ENCODE measurements at regions not wholly inside any gene's neighbourhood (a gene's known extent, or its start where the extent isn't known, plus 50 kb on each side); places are given as distances from the start of the nearest gene placed in this dataset.

DNA sequence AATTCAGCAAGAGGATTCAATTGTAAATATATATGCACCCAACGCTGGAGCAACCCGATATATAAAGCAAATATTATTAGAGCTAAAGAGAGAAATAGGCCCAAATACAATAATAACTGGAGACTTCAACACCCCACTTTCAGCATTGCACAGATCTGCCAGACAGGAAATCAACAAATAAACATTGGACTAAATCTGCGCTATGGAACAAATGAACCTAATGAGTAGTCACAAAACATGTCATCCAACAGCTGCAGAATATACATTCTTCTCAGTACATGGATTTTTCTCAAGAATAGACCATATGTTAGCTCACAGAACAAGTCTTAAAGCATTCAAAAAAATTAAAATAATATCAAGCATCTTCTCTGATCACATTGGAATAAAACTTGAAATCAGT is 86.1 kb upstream of the SLC1A1 start:
- Histone ChIP-seq H3K4me2 (ENCODE audit: low read depth, low read length, poor library complexity, severe bottlenecking) (no peak overlapping the region), H3K9me2 (replicated peaks; ENCODE audit: insufficient read depth, low read length) (no peaks in the 10 kb centered on the region), H4K20me1 (ENCODE audit: low read depth, low read length) (no peaks in the 10 kb centered on the region), H3K4me3 (ENCODE audit: insufficient read depth, low read length, poor library complexity, severe bottlenecking) (no peak overlapping the region), H3F3A (ENCODE audit: insufficient read depth) (no peaks in the 10 kb centered on the region), H3K9ac (ENCODE audit: low read length) (no peak overlapping the region), H3K9me3 (ENCODE audit: insufficient read depth, low read length) (peaks cover 9% of the 10 kb centered on the region; the same call in 1 of the 2 replicates), H3K27ac (ENCODE audit: low read depth, low read length) (no peak overlapping the region), H3K79me2 (ENCODE audit: insufficient read depth, low read length) (no peaks in the 10 kb centered on the region), H3K36me3 (ENCODE audit: low read length) (no peaks in the 10 kb centered on the region), H2AFZ (ENCODE audit: low read depth, low read length, severe bottlenecking) (no peak overlapping the region), H3K27me3 (ENCODE audit: low read length) (no peaks in the 10 kb centered on the region)
- TF ChIP-seq EZH2phosphoT487 (conservative IDR thresholded peaks at IDR 0.05; ENCODE audit: low read length): no peak
- TF ChIP-seq, protein P1, sequence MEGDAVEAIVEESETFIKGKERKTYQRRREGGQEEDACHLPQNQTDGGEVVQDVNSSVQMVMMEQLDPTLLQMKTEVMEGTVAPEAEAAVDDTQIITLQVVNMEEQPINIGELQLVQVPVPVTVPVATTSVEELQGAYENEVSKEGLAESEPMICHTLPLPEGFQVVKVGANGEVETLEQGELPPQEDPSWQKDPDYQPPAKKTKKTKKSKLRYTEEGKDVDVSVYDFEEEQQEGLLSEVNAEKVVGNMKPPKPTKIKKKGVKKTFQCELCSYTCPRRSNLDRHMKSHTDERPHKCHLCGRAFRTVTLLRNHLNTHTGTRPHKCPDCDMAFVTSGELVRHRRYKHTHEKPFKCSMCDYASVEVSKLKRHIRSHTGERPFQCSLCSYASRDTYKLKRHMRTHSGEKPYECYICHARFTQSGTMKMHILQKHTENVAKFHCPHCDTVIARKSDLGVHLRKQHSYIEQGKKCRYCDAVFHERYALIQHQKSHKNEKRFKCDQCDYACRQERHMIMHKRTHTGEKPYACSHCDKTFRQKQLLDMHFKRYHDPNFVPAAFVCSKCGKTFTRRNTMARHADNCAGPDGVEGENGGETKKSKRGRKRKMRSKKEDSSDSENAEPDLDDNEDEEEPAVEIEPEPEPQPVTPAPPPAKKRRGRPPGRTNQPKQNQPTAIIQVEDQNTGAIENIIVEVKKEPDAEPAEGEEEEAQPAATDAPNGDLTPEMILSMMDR (IDR thresholded peaks at IDR 0.05; ENCODE audit: insufficient read depth, low read length, poor library complexity, severe bottlenecking): no peak

DNA sequence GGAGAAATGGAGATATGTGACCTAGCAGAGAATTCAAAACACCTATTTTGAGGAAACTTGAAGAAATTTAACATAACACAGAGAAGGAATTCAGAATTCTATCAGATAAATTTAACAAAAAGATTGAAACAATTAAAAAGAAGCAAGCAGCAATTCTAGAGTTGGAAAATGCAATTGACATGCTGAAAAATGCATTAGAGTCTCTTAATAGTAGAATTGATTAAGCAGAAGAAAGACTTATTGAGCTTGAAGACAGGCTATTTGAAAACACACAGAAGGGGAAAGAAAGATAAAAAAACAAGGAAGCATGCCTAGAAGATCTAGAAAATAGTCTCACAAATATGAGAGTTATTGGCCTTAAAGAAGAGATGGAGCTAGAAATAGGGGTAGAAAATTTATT is 87.8 kb upstream of the SLC1A1 start:
- TF ChIP-seq EZH2phosphoT487 (conservative IDR thresholded peaks at IDR 0.05; ENCODE audit: low read length): no peak
- TF ChIP-seq, protein P1 (IDR thresholded peaks at IDR 0.05; ENCODE audit: insufficient read depth, low read length, poor library complexity, severe bottlenecking): no peak
- Histone ChIP-seq H3K4me2 (ENCODE audit: low read depth, low read length, poor library complexity, severe bottlenecking) (no peak overlapping the region), H3F3A (ENCODE audit: insufficient read depth) (no peaks in the 10 kb centered on the region), H4K20me1 (ENCODE audit: low read depth, low read length) (no peaks in the 10 kb centered on the region), H3K79me2 (ENCODE audit: insufficient read depth, low read length) (no peaks in the 10 kb centered on the region), H3K36me3 (ENCODE audit: low read length) (no peaks in the 10 kb centered on the region), H3K9me3 (ENCODE audit: insufficient read depth, low read length) (peaks cover 9% of the 10 kb centered on the region; the same call in 1 of the 2 replicates), H3K27me3 (ENCODE audit: low read length) (no peaks in the 10 kb centered on the region), H3K9me2 (replicated peaks; ENCODE audit: insufficient read depth, low read length) (no peaks in the 10 kb centered on the region), H3K9ac (ENCODE audit: low read length) (no peak overlapping the region), H2AFZ (ENCODE audit: low read depth, low read length, severe bottlenecking) (no peak overlapping the region), H3K27ac (ENCODE audit: low read depth, low read length) (no peak overlapping the region), H3K4me3 (ENCODE audit: insufficient read depth, low read length, poor library complexity, severe bottlenecking) (no peak overlapping the region)

DNA sequence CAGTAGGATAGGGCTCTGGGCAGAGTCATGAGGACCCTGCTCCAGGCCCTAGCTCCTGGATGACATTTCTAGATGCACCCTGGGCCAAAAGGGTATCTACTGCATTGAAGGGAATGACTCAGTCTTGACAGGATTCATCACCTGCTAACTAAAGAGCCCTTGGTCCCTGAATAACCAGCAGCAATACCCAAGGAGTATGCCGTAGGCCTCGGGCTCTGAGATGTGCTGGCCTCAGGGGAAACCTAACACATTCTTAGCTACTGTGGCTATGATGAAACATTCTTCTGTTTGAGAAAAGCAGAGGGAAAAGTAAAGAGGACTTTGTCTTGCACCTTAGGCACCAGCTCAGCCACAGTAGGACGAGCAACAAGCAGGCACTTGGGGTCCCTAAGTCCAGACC is 89.5 kb upstream of the SLC1A1 start:
- Histone ChIP-seq H3K9me2 (replicated peaks; ENCODE audit: insufficient read depth, low read length) (no peaks in the 10 kb centered on the region), H4K20me1 (ENCODE audit: low read depth, low read length) (no peaks in the 10 kb centered on the region), H2AFZ (ENCODE audit: low read depth, low read length, severe bottlenecking) (no peak overlapping the region), H3K36me3 (ENCODE audit: low read length) (no peaks in the 10 kb centered on the region), H3K4me2 (ENCODE audit: low read depth, low read length, poor library complexity, severe bottlenecking) (no peak overlapping the region), H3K9me3 (ENCODE audit: insufficient read depth, low read length) (peaks cover 9% of the 10 kb centered on the region; the same call in 1 of the 2 replicates), H3K79me2 (ENCODE audit: insufficient read depth, low read length) (no peaks in the 10 kb centered on the region), H3F3A (ENCODE audit: insufficient read depth) (no peaks in the 10 kb centered on the region), H3K27ac (ENCODE audit: low read depth, low read length) (no peak overlapping the region), H3K27me3 (ENCODE audit: low read length) (no peaks in the 10 kb centered on the region), H3K4me3 (ENCODE audit: insufficient read depth, low read length, poor library complexity, severe bottlenecking) (no peak overlapping the region), H3K9ac (ENCODE audit: low read length) (no peak overlapping the region)
- no peak for TF ChIP-seq EZH2phosphoT487 (conservative IDR thresholded peaks at IDR 0.05; ENCODE audit: low read length)
- TF ChIP-seq, protein P1 (IDR thresholded peaks at IDR 0.05; ENCODE audit: insufficient read depth, low read length, poor library complexity, severe bottlenecking): no peak
